ENCODE measurements at regions not wholly inside any gene's neighbourhood (a gene's known extent, or its start where the extent isn't known, plus 50 kb on each side); places are given as distances from the start of the nearest gene placed in this dataset.

DNA sequence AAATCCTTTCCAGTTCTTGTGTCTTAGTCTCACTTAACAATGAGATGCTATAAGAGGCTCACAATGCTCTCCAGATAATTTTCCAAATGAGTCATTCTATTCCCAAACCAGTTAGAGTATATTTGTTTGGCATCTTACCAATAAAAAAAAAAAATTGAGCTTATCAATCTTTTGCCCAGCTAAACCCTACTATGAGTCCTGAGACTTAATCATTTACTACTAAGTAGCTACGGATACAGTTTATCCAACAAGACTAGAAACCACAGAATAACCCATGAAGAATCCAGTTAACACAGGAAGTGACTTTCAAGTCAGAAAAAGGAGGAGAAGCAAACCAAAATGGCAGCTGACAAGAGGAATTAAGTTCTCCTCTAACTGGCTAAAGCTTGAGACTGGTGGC is 330.3 kb upstream of the XYLT1 start:
- DNase-seq (ENCODE audit: low read depth, low spot score), result no peak
- H3K36me3 ChIP-seq (ENCODE audit: insufficient read depth, low read length), result no peaks in the 10 kb centered on the region
- H3K4me3 ChIP-seq, result no peak overlapping the region
- H3K9me3 ChIP-seq (ENCODE audit: low read depth, low read length), result no peaks in the 10 kb centered on the region
- no peak overlapping the region for H3K27ac ChIP-seq
- no peak for TF ChIP-seq FOXP2 (optimal IDR thresholded peaks at IDR 0.05; ENCODE audit: control extremely low read depth, extremely low read length, insufficient read depth)
- TF ChIP-seq POLR2AphosphoS5 (IDR thresholded peaks at IDR 0.05; ENCODE audit: borderline replicate concordance, low read depth, low read length), result no peak
- no peak overlapping the region for H3K9ac ChIP-seq (ENCODE audit: insufficient read length)

DNA sequence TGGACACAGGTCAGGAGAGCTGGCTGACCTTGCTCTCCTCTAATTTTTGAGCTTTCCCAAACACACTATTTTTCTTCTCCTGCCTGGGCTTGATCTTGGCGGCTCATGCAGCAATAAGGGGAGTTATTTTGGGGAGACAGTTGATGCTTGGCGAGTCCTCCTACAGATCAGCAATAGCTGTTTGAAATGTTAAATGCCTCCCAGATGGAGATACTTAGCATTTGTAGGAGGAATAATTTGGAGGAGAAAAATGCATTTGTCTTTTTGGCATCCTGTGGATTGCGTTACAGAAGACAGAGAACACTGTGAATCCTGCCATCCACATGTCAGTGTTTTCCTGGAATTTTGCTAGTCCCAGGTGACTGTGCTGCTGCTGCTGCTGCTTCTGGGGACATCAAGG is 328.0 kb upstream of the XYLT1 start:
- no peak for DNase-seq (ENCODE audit: low read depth, low spot score)
- Histone ChIP-seq H3K9me3 (ENCODE audit: low read depth, low read length) (no peaks in the 10 kb centered on the region), H3K9ac (ENCODE audit: insufficient read length) (no peak overlapping the region), H3K27ac (no peak overlapping the region), H3K36me3 (ENCODE audit: insufficient read depth, low read length) (no peaks in the 10 kb centered on the region), H3K4me3 (no peak overlapping the region)
- TF ChIP-seq POLR2AphosphoS5 (IDR thresholded peaks at IDR 0.05; ENCODE audit: borderline replicate concordance, low read depth, low read length), result no peak
- TF ChIP-seq FOXP2 (optimal IDR thresholded peaks at IDR 0.05; ENCODE audit: control extremely low read depth, extremely low read length, insufficient read depth), result no peak
- no peak for TF ChIP-seq EZH2 (IDR thresholded peaks at IDR 0.05)

DNA sequence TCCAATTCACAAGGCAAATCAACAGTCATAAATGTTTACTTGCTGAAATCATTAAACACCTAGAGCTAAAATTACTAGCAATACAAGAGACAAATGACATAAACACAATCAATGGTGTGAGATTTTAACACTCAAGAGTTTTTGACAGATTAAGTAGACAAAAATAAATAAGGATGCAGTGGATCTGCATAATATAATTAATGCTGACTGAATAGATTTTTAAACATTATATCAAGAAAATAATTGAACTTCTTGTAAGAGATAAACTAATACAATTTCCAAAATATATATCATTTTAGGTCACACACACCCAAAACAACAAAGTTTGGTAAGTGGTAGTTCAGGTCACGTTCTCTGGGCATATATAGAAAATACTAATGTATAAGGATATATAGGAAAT is 322.6 kb upstream of the XYLT1 start:
- TF ChIP-seq POLR2AphosphoS5 (IDR thresholded peaks at IDR 0.05; ENCODE audit: borderline replicate concordance, low read depth, low read length) (no peak), FOXP2 (optimal IDR thresholded peaks at IDR 0.05; ENCODE audit: control extremely low read depth, extremely low read length, insufficient read depth) (no peak), EZH2 (IDR thresholded peaks at IDR 0.05) (no peak)
- Histone ChIP-seq H3K9me3 (ENCODE audit: low read depth, low read length) (no peaks in the 10 kb centered on the region), H3K4me3 (no peak overlapping the region), H3K27ac (no peak overlapping the region), H3K36me3 (ENCODE audit: insufficient read depth, low read length) (no peaks in the 10 kb centered on the region), H3K9ac (ENCODE audit: insufficient read length) (no peak overlapping the region)
- DNase-seq (ENCODE audit: low read depth, low spot score), result no peak

DNA sequence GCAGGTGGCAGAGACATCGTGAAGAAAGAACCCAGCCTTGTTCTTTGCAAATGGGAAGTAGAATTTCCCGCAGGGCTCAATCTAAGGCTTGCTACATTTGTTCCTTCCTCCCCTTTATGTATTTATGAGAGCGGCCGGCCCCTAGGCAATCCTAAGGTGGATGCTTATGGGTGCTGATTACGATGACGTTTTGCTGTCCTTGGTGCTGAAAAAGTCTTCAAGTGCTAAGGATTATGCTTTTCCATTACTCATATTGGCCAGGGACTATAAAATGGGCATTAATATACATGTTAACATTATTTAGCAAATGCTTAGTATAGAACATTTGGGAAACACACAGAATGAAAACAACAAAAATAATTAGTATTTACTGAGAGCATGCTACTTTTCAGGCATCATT is 313.3 kb upstream of the XYLT1 start:
- no peak overlapping the region for H3K27ac ChIP-seq
- no peak overlapping the region for H3K4me3 ChIP-seq
- no peak overlapping the region for H3K9ac ChIP-seq (ENCODE audit: insufficient read length)
- TF ChIP-seq POLR2AphosphoS5 (IDR thresholded peaks at IDR 0.05; ENCODE audit: borderline replicate concordance, low read depth, low read length) (no peak), EZH2 (IDR thresholded peaks at IDR 0.05) (no peak), FOXP2 (optimal IDR thresholded peaks at IDR 0.05; ENCODE audit: control extremely low read depth, extremely low read length, insufficient read depth) (no peak)
- H3K36me3 ChIP-seq (ENCODE audit: insufficient read depth, low read length), result no peaks in the 10 kb centered on the region
- no peaks in the 10 kb centered on the region for H3K9me3 ChIP-seq (ENCODE audit: low read depth, low read length)
- DNase-seq (ENCODE audit: low read depth, low spot score), result peak; percentile 1

DNA sequence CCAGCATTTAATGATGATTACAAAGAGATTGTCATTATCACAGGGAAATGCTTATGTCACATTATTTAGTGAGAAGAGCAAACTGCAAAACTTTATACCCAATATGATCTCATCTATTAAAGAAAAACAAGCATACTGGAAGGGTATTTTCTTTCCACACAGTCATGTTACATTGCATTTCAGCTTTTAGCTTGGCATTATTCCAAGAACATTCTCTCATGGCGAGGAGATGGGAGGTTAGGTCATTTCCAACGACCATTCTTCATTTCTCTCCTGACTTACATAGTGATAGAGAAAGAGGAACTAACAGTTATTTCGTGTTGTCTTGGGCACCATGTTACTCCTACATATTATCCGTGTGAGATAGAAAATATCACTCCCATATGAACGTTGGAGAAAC is 309.4 kb upstream of the XYLT1 start:
- TF ChIP-seq POLR2AphosphoS5 (IDR thresholded peaks at IDR 0.05; ENCODE audit: borderline replicate concordance, low read depth, low read length), result no peak
- no peak for TF ChIP-seq EZH2 (IDR thresholded peaks at IDR 0.05)
- no peak for TF ChIP-seq FOXP2 (optimal IDR thresholded peaks at IDR 0.05; ENCODE audit: control extremely low read depth, extremely low read length, insufficient read depth)
- Histone ChIP-seq H3K27ac (no peak overlapping the region), H3K36me3 (ENCODE audit: insufficient read depth, low read length) (no peaks in the 10 kb centered on the region)

DNA sequence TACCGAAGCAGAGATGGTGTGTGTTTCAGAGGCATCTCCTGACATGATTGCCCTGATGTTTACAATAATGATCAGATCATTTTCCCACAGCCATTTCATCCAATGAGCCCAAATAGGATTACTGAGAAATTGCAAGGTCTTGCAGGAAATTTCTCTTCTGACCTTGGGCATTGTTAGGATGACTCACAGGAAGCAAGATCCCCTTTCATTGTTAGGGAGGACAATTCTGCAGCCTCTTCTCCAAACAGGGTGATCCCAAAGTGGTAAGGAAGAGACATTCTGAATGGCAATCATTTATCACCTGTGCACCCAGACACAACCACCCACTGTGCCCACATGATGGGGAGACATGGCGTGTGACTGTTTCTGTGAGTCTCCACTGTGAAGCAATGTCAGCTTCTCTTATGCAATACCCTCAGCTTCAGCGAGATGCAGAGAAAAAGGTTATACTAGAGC is 306.7 kb upstream of the XYLT1 start:
- H3K27ac ChIP-seq, result no peak overlapping the region
- no peak for DNase-seq (ENCODE audit: low read depth, low spot score)
- no peak overlapping the region for H3K9ac ChIP-seq (ENCODE audit: insufficient read length)
- no peak overlapping the region for H3K4me3 ChIP-seq
- H3K36me3 ChIP-seq (ENCODE audit: insufficient read depth, low read length), result no peaks in the 10 kb centered on the region
- TF ChIP-seq FOXP2 (optimal IDR thresholded peaks at IDR 0.05; ENCODE audit: control extremely low read depth, extremely low read length, insufficient read depth) (no peak), EZH2 (IDR thresholded peaks at IDR 0.05) (no peak), POLR2AphosphoS5 (IDR thresholded peaks at IDR 0.05; ENCODE audit: borderline replicate concordance, low read depth, low read length) (no peak)
- no peaks in the 10 kb centered on the region for H3K9me3 ChIP-seq (ENCODE audit: low read depth, low read length)

More for the DNA sequence above, 309.4 kb upstream of the XYLT1 start:
- no peak overlapping the region for H3K4me3 ChIP-seq
- DNase-seq (ENCODE audit: low read depth, low spot score), result no peak
- H3K9me3 ChIP-seq (ENCODE audit: low read depth, low read length), result no peaks in the 10 kb centered on the region
- no peak overlapping the region for H3K9ac ChIP-seq (ENCODE audit: insufficient read length)

DNA sequence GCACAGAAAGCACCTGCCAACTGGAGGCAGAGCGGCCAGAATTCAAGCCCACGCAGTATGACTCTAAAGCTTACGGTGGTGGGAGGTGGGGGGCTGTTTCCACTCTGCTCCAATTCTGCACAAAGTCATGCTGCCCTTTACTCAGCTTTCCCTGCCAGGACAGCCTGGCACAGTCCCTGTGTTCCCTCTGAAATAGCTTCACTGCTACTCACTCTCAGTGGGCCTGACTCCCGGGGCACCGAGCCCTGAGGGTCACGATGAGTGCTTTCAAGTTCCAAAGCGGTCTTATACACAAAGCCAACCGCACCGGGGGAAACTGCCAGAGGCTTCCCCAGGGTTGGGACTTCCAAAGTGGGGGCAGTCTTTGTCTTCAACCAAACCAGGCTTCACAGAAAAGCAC is 306.1 kb upstream of the XYLT1 start:
- Histone ChIP-seq H3K9ac (ENCODE audit: insufficient read length) (no peak overlapping the region), H3K36me3 (ENCODE audit: insufficient read depth, low read length) (no peaks in the 10 kb centered on the region), H3K4me3 (no peak overlapping the region), H3K9me3 (ENCODE audit: low read depth, low read length) (no peaks in the 10 kb centered on the region), H3K27ac (no peak overlapping the region)
- TF ChIP-seq POLR2AphosphoS5 (IDR thresholded peaks at IDR 0.05; ENCODE audit: borderline replicate concordance, low read depth, low read length) (no peak), EZH2 (IDR thresholded peaks at IDR 0.05) (no peak), FOXP2 (optimal IDR thresholded peaks at IDR 0.05; ENCODE audit: control extremely low read depth, extremely low read length, insufficient read depth) (no peak)
- no peak for DNase-seq (ENCODE audit: low read depth, low spot score)

DNA sequence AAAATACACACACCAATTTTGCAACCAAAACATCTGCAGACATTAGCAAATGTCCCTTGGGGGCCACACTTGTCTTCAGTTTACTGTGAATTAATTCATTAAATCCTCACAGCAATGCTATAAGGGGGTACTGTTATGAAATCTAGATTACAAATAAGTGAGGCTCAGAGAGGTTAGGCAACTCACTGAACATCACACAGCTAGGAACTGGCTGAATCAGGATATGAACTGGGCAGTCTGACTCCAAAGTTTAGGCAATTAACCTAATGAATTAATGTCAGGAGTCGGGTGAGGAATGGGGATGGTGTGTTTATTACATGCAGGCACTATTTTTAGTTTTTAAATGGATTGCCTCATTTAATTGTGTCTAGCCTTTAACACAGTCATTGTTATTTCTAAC is 305.7 kb upstream of the XYLT1 start:
- Histone ChIP-seq H3K27ac (no peak overlapping the region), H3K36me3 (ENCODE audit: insufficient read depth, low read length) (no peaks in the 10 kb centered on the region), H3K9ac (ENCODE audit: insufficient read length) (no peak overlapping the region), H3K9me3 (ENCODE audit: low read depth, low read length) (no peaks in the 10 kb centered on the region), H3K4me3 (no peak overlapping the region)
- no peak for DNase-seq (ENCODE audit: low read depth, low spot score)
- TF ChIP-seq EZH2 (IDR thresholded peaks at IDR 0.05), result no peak
- TF ChIP-seq POLR2AphosphoS5 (IDR thresholded peaks at IDR 0.05; ENCODE audit: borderline replicate concordance, low read depth, low read length), result no peak
- TF ChIP-seq FOXP2 (optimal IDR thresholded peaks at IDR 0.05; ENCODE audit: control extremely low read depth, extremely low read length, insufficient read depth), result no peak

DNA sequence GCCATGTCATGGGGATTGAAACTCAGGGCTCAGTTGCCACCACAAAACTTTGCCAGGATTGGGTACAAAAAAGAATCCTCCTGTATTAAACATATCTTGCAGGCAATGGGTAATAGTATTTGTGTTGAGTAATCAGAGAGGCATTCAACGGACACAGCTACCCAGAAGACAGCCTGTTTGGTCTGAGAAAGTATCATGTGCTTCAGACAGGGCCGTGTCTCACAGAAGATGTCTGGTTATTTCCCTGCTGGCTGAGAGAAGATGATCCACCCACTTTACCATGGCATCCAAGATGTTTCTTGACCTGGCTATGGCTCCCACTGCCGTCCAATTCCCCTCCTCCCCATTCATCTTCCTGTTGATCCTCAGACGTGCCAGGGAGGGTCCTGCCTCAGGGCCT is 304.3 kb upstream of the XYLT1 start:
- Histone ChIP-seq H3K9ac (ENCODE audit: insufficient read length) (no peak overlapping the region), H3K9me3 (ENCODE audit: low read depth, low read length) (no peaks in the 10 kb centered on the region), H3K36me3 (ENCODE audit: insufficient read depth, low read length) (no peaks in the 10 kb centered on the region), H3K4me3 (no peak overlapping the region), H3K27ac (no peak overlapping the region)
- DNase-seq (ENCODE audit: low read depth, low spot score), result no peak
- TF ChIP-seq EZH2 (IDR thresholded peaks at IDR 0.05) (no peak), POLR2AphosphoS5 (IDR thresholded peaks at IDR 0.05; ENCODE audit: borderline replicate concordance, low read depth, low read length) (no peak), FOXP2 (optimal IDR thresholded peaks at IDR 0.05; ENCODE audit: control extremely low read depth, extremely low read length, insufficient read depth) (no peak)

All from SK-N-MC (cell line).